Mesothelial cell of epicardium (in vitro differentiated cells): ENCODE measurements at regions not wholly inside any gene's neighbourhood (a gene's known extent, or its start where the extent isn't known, plus 50 kb on each side); places are given as distances from the start of the nearest gene placed in this dataset.
"Not testable (repeated sequence)": the region's sequence is repeated elsewhere in the genome, so short reads cannot be mapped to it uniquely, and the experiment has no call there.

Experiments used
- DNase-seq, 2 experiments: peaks; one replicate each; pipeline ENCODE4 v3.0.0; 2021; ENCODE audit warnings: low spot score in 2 of 2; ENCODE audit not compliant: unreplicated experiment in 2 of 2
- H3K27ac Mint-ChIP-seq: 2 replicates; pipeline ENCODE4 v1.8.0; 2021; ENCODE audit warnings: mixed read lengths
- H3K27me3 Mint-ChIP-seq: 2 replicates; pipeline ENCODE4 v1.8.0; 2021; ENCODE audit warnings: low read depth, mixed read lengths
- H3K36me3 Mint-ChIP-seq: 2 replicates; pipeline ENCODE4 v1.8.0; 2021; ENCODE audit warnings: mixed read lengths
- H3K4me1 Mint-ChIP-seq: 2 replicates; pipeline ENCODE4 v1.8.0; 2021; ENCODE audit warnings: mixed read lengths
- H3K4me3 Mint-ChIP-seq: 2 replicates; pipeline ENCODE4 v1.8.0; 2021; ENCODE audit warnings: mild to moderate bottlenecking, moderate library complexity, mixed read lengths
- H3K9me3 Mint-ChIP-seq: 2 replicates; pipeline ENCODE4 v1.8.0; 2021; ENCODE audit warnings: mixed read lengths
- CTCF ChIP-seq: fragments of 200-600 bp; sonication (generic); IDR thresholded peaks from one replicate; pipeline ENCODE4 v1.5.0; 2021; ENCODE audit warnings: antibody characterized with exemption; ENCODE audit not compliant: unreplicated experiment

- Mint-ChIP-seq H3K36me3 (peaks cover 13% of the 10 kb centered on the region), H3K4me3 (no peak overlapping the region), H3K27me3 (no peaks in the 10 kb centered on the region), H3K9me3 (peaks cover 13% of the 10 kb centered on the region), H3K4me1 (peaks cover 14% of the 10 kb centered on the region), H3K27ac (no peak overlapping the region)
- no peak for DNase-seq
- TF ChIP-seq CTCF = no peak
These were observed 182.3 kb downstream of the AVL9 start for GRCh38 chr7:32677593-32677992.

- peaks cover 6% of the 10 kb centered on the region for H3K9me3 Mint-ChIP-seq
These were observed 181.1 kb downstream of the AVL9 start for GRCh38 chr7:32676249-32676941.

GRCh38 chr7:32673275-32673983 is 178.1 kb downstream of the AVL9 start:
- TF ChIP-seq CTCF = no peak
- no peak for DNase-seq
- H3K9me3 Mint-ChIP-seq = peaks cover 6% of the 10 kb centered on the region
- peaks cover 17% of the 10 kb centered on the region for H3K36me3 Mint-ChIP-seq
- H3K4me1 Mint-ChIP-seq = peaks cover 1% of the 10 kb centered on the region
- H3K4me3 Mint-ChIP-seq = no peak overlapping the region
- no peaks in the 10 kb centered on the region for H3K27me3 Mint-ChIP-seq
- no peak overlapping the region for H3K27ac Mint-ChIP-seq

More at GRCh38 chr7:32676249-32676941, 181.1 kb downstream of the AVL9 start:
- Mint-ChIP-seq H3K27ac (no peak overlapping the region), H3K36me3 (peaks cover 9% of the 10 kb centered on the region), H3K27me3 (no peaks in the 10 kb centered on the region), H3K4me1 (peaks cover 12% of the 10 kb centered on the region), H3K4me3 (no peak overlapping the region)
- TF ChIP-seq CTCF = no peak
- DNase-seq = no peak

GRCh38 chr7:32670110-32671025 is 175.1 kb downstream of the AVL9 start:
- H3K4me3 Mint-ChIP-seq = no peak overlapping the region
- H3K4me1 Mint-ChIP-seq = peaks cover 1% of the 10 kb centered on the region
- H3K27ac Mint-ChIP-seq = no peak overlapping the region
- peaks cover 13% of the 10 kb centered on the region for H3K9me3 Mint-ChIP-seq
- TF ChIP-seq CTCF = no peak
- no peak for DNase-seq
- H3K36me3 Mint-ChIP-seq = peaks cover 18% of the 10 kb centered on the region
- no peaks in the 10 kb centered on the region for H3K27me3 Mint-ChIP-seq

- H3K4me3 Mint-ChIP-seq, H3K27me3 Mint-ChIP-seq, H3K27ac Mint-ChIP-seq, H3K4me1 Mint-ChIP-seq, DNase-seq: not testable (repeated sequence)
- H3K9me3 Mint-ChIP-seq = peaks cover 13% of the 10 kb centered on the region
- H3K36me3 Mint-ChIP-seq = peaks cover 18% of the 10 kb centered on the region
These were observed 174.0 kb downstream of the AVL9 start for GRCh38 chr7:32669173-32669870.

- DNase-seq, H3K27ac Mint-ChIP-seq, H3K27me3 Mint-ChIP-seq, H3K4me3 Mint-ChIP-seq, H3K4me1 Mint-ChIP-seq: not testable (repeated sequence)
- Mint-ChIP-seq H3K9me3 (peaks cover 13% of the 10 kb centered on the region), H3K36me3 (peaks cover 18% of the 10 kb centered on the region)
These were observed 173.3 kb downstream of the AVL9 start for GRCh38 chr7:32668387-32669097.

- H3K36me3 Mint-ChIP-seq = peaks cover 18% of the 10 kb centered on the region
- H3K27ac Mint-ChIP-seq, DNase-seq: not testable (repeated sequence)
These were observed 172.3 kb downstream of the AVL9 start for GRCh38 chr7:32667586-32667985.

GRCh38 chr7:32663805-32664211 is 168.5 kb downstream of the AVL9 start:
- DNase-seq, H3K4me3 Mint-ChIP-seq, H3K27me3 Mint-ChIP-seq, H3K27ac Mint-ChIP-seq, H3K4me1 Mint-ChIP-seq: not testable (repeated sequence)
- Mint-ChIP-seq H3K9me3 (peaks cover 13% of the 10 kb centered on the region), H3K36me3 (peaks cover 12% of the 10 kb centered on the region)

More at GRCh38 chr7:32667586-32667985, 172.3 kb downstream of the AVL9 start:
- H3K27me3 Mint-ChIP-seq, H3K4me1 Mint-ChIP-seq, H3K4me3 Mint-ChIP-seq: not testable (repeated sequence)
- peaks cover 13% of the 10 kb centered on the region for H3K9me3 Mint-ChIP-seq
